GM19463 (cell line): ENCODE measurements at regions not wholly inside any gene's neighbourhood (a gene's known extent, or its start where the extent isn't known, plus 50 kb on each side); places are given as distances from the start of the nearest gene placed in this dataset.

Experiments
- ATAC-seq: cut with Tn5 transposase; IDR thresholded peaks from one replicate; pipeline ENCODE4 v1.9.1; 2021; ENCODE audit warnings: mild to moderate bottlenecking, moderate library complexity; ENCODE audit not compliant: unreplicated experiment

DNA sequence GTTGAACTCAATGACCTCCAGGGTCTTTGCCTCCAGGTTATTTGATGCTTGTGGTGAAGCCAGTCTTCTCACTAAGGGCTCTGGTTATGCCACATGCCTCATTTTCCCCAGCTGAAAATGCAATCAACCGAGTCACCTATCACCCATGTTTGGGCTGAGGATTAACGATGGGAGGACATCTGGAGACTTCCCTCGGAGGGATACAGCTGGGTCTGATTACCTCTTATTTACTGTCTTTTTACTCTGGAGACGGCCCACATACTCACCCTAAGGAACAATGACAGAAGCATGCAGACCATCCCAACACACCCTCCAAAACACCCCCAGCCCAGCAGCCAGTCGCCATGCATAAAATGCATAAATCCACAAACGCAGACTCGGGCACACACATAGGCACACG, 187.4 kb downstream of the OPA1 start:
- no peak for ATAC-seq

GRCh38 chr3:193780810-193781478, 187.9 kb downstream of the OPA1 start:
- no peak for ATAC-seq

DNA sequence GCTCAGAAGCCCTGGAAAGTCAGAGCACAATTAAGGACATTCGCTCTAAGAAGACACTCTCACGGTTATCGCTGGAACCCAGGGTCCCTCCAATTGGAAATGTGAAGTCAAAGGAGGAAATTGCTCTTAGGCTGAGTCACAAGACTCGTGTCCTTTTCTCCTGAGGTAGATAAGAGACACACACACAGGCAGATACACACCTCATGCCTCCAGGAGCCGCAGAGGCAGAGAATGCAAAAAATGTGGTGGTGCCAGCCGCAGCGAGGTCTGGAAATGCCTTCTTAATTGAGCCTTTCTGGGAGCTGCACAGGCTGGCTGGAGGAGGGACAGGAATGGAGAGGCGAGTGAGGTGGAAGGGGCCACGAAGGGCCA, 189.3 kb downstream of the OPA1 start:
- no peak for ATAC-seq

DNA sequence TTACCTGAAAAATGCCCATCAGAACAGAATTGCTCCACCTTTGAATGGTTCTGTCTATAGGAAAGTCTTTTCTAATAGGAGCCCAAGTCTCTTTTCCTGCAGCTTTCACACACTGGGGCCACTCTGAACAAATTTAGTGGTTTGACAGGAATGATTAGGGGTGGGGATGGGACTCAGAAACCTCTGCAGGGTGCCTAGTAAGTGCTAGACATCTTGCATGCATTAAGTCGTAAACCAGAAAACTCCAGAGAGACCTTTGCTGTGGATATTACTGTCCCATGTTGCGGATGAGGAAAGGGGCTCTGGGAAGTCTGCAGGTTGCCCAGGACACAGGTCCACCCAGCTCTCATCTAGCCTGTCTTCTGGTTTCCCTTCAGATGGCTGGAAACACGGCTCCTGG, 189.7 kb downstream of the OPA1 start:
- no peak for ATAC-seq

GRCh38 chr3:193783166-193783896, 190.3 kb downstream of the OPA1 start:
- no peak for ATAC-seq

GRCh38 chr3:193784822-193785221, 191.8 kb downstream of the OPA1 start:
- ATAC-seq = no peak

DNA sequence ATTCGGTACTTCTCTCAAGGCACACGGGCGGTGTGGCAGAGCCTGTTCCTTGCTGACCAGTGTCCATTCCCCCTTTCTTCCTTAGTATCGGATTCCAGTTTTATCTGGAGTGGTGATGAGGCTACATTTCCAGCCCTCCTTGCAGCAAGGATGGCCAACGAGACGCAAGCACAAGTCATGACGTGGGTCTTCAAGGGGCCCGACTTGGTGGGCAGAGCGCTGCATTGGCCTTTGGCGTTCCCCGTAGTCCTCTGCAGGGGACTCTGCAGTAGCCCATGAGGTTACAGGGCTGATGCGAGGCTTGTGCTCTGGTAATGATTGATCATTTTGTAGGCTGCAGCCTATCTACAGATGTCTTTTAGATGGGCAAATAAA, 194.5 kb downstream of the OPA1 start:
- no peak for ATAC-seq

DNA sequence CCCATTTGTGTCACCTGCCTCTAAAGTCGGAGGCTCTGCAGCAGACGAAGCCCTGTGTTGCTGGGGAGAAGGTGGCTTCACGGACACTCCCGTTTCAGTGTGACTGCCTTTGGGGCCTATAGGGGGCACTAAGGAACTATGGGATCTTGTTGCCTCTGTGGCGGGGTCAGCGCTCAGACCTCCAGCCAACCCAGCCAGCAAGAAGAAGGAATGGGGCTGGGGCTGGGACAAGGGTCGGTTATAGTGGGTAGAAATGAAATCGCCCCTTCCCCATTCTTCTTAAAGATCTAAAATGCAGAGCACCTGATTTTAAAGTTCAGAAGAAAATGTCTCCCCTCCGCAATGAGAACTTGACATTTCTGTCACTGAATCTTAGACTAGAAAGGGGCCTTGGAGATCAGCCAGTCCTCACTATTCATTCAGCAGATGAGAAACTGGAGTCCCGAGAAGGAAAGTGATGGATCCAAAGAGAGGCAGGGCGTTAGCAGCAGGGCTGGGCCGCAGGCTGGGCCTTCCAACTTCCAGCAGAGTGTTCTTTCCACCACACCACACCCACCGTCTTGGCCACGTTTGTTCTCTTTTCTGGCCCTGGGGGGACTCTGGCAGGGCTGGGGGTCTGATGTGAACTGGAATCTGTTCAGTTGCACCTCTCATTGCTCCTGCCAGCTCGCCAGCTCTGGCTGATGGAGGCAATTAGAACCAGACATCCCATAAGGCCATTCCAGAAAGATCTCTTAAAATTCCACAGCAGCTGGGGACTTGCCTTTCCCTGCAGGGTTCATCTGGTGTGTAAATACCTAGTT, 195.4 kb downstream of the OPA1 start:
- no peak for ATAC-seq

DNA sequence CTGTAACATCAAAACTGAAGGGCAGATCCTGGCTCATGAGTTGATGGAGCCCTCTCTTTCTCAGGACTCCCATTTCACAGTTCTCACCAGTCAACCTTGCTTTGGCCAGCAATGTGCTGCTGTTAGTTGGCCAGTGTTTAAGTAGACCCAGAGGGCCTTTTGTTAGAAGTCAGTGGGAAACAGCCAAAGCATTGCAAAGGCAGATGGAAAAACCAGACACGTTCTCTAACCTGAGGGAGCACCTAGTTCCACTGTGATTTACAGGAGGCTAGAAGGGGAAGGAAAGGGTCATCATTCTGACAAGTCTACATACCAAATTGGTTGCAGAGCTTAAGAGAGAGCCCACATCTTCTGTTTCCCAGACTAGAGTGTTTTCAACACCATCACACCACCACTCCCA, 196.4 kb downstream of the OPA1 start:
- ATAC-seq = no peak

DNA sequence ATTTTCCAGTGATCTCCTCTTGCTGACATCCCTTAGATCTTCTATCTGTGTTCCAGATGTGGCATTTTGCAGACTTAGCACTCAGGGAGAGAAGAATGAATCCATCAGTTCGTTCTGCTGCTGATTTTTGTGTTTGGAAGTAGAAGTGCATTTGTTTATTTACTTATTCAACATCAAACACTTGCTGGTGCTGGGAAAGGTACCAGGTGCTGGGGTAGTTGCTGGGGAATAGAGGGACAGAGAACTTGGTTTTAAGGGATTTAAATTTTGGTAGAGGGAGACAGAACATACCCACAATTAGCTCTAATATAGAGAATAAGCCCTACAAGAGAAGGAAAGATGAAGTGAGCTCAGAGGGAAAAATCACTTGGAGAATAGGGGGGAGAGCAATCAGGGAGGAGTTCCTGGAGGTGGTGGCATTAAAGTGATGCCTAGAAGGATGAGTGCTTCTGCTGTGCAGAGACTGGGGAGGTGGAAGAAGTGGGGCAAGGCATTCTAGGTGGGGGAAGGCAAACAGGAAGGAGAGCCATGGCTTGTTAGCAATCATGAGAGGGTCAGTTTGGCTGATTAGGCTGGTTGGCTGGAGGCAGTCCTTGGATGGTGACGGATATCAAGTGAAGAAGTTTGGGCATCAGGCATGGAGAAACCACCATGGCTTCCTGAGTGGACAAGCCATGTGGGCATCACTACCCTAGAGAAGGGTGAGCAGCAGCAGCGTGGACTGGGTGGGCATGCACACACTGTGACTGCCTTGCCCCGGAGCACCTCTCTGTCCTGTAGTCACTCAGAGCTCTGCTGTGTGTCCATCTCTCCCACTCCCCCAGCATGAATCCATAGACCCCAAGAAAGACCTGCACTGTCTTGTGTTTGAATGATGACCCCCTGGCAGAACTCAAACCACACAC, 197.3 kb downstream of the OPA1 start:
- no peak for ATAC-seq

- no peak for ATAC-seq
These were observed 198.3 kb downstream of the OPA1 start for GRCh38 chr3:193791041-193792032.

GRCh38 chr3:193793123-193793522, 200.1 kb downstream of the OPA1 start:
- no peak for ATAC-seq

DNA sequence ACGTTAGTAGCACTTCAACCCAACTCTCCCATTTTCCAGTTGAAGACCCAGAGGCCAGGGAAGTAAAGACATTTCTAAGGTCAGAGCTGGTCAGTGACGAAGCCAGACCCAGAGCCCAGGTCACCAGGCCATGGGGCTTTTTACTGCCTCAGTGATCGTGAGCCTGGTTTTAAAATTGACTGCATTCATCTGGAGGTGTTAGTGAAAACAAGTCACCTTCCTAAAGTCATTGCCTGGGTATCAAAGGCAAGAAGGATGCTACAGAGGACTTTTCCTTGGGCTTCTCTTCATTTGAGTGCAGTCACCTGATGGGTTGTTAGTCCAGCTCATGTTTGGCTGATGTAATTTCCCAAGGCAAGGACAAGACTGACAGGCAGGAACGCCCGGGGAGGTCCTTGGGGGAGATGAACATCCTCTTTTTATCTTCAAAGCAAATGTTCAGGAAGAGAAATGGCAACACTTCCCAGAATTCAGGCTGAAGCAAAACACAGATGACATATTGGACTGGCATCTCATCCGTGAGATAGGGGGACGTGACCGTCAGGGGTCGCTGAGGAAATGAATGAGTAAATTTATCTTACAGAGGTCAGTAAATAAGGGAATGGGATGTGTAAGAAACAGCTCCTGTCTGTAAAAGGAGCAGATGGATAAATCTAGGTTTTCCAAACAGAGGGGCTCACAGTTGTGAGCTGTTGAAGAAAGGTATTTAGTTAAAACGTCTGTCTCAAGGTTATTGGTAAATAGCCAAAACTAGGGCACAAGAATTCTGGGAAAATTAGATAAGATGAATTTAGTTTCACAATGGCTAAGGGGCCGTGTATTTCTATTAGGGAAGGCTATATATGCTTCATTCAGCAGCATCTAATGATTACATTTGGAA, 201.2 kb downstream of the OPA1 start:
- no peak for ATAC-seq

DNA sequence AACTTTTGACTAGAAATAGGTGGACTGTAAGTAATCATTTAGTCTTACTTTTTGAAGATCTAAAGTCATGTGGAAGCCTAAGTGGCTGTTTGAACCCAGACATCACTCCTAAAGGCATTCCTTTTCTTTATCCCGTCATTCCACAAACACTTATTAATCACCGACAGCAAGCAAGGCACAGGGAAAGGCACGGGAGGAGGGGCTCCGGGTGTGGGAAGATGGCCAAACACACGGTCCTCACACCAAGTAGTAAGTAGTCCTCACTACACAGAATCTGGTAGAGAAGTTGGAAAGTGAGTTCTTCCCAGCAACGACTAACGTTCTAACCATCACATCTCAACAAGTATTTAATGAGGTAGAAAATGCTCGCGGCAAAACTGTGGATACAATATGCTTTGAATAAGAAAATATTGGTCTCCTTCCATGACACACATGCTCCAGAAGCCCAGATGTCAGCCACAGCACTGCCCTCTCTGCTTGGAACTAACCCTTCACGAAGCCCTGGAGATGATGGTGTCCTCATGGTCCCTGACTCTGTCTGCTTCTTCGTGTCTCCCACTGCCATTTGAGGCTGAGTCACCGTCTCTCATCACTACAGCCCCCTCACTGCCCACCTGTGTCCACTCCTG, 202.2 kb downstream of the OPA1 start:
- no peak for ATAC-seq

GRCh38 chr3:193796089-193796488, 203.1 kb downstream of the OPA1 start:
- ATAC-seq = no peak

DNA sequence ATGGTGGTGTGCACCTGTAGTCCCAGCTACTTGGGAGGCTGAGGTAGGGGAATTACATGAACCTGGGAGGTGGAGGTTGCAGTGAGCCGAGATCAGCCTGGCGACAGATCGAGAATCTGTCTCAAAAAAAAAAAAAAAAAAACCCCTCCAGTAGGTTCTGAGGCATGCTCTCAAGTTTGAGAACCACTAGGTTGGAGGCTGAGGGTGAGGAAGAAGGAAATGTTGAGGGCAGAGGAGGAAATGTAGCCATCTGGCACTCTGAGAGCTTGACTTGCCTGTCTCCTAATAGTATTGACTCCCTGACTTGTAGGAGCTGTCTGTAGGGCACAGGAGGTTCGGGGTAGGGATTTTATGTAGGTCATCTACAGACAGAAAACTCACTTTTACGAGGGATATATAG, 204.6 kb downstream of the OPA1 start:
- ATAC-seq = no peak

- no peak for ATAC-seq
These were observed 205.0 kb downstream of the OPA1 start for GRCh38 chr3:193798051-193798450.
